ENCODE measurements at regions not wholly inside any gene's neighbourhood (a gene's known extent, or its start where the extent isn't known, plus 50 kb on each side); places are given as distances from the start of the nearest gene placed in this dataset.
A peak's percentile ranks its signal among the peaks of the same experiment; 100 is the strongest.
"Not testable (repeated sequence)": the region's sequence is repeated elsewhere in the genome, so short reads cannot be mapped to it uniquely, and the experiment has no call there.

- DNase-seq (ENCODE audit: low read depth): no peak
Measured at GRCh38 chr11:97871816-97872215, 1148.9 kb upstream of the CNTN5 start.

- no peak for DNase-seq (ENCODE audit: low read depth)
Measured at GRCh38 chr11:97880209-97880608, 1140.5 kb upstream of the CNTN5 start.

- no peak for DNase-seq (ENCODE audit: low read depth)
Measured at GRCh38 chr11:97883086-97883485, 1137.7 kb upstream of the CNTN5 start.

- DNase-seq (ENCODE audit: low read depth): no peak
Measured at GRCh38 chr11:97888641-97889040, 1132.1 kb upstream of the CNTN5 start.

- no peak for DNase-seq (ENCODE audit: low read depth)
Measured at GRCh38 chr11:97890466-97890865, 1130.3 kb upstream of the CNTN5 start.

GRCh38 chr11:97893612-97894011, 1127.1 kb upstream of the CNTN5 start:
- DNase-seq (ENCODE audit: low read depth): no peak

- no peak for DNase-seq (ENCODE audit: low read depth)
Measured at GRCh38 chr11:97894978-97895377, 1125.8 kb upstream of the CNTN5 start.

GRCh38 chr11:97895572-97895971, 1125.2 kb upstream of the CNTN5 start:
- no peak for DNase-seq (ENCODE audit: low read depth)

GRCh38 chr11:97902828-97903227, 1117.9 kb upstream of the CNTN5 start:
- no peak for DNase-seq (ENCODE audit: low read depth)

- peak; percentile 11 for DNase-seq (ENCODE audit: low read depth)
Measured at GRCh38 chr11:97905101-97905500, 1115.6 kb upstream of the CNTN5 start.

GRCh38 chr11:97905671-97906070, 1115.1 kb upstream of the CNTN5 start:
- DNase-seq (ENCODE audit: low read depth): no peak

GRCh38 chr11:97908354-97908753, 1112.4 kb upstream of the CNTN5 start:
- DNase-seq (ENCODE audit: low read depth): no peak

GRCh38 chr11:97909614-97910399, 1110.9 kb upstream of the CNTN5 start:
- DNase-seq (ENCODE audit: low read depth): peak; percentile 61

- DNase-seq (ENCODE audit: low read depth): no peak
Measured at GRCh38 chr11:97912629-97913028, 1108.1 kb upstream of the CNTN5 start.

GRCh38 chr11:97922933-97923332, 1097.8 kb upstream of the CNTN5 start:
- not testable (repeated sequence) for DNase-seq (ENCODE audit: low read depth)

- DNase-seq (ENCODE audit: low read depth): no peak
Measured at GRCh38 chr11:97934572-97935208, 1086.1 kb upstream of the CNTN5 start.

GRCh38 chr11:97937501-97937900, 1083.2 kb upstream of the CNTN5 start:
- peak; percentile 58 for DNase-seq (ENCODE audit: low read depth)

GRCh38 chr11:97938789-97939188, 1082.0 kb upstream of the CNTN5 start:
- no peak for DNase-seq (ENCODE audit: low read depth)

GRCh38 chr11:97943493-97943892, 1077.3 kb upstream of the CNTN5 start:
- DNase-seq (ENCODE audit: low read depth): no peak

- no peak for DNase-seq (ENCODE audit: low read depth)
Measured at GRCh38 chr11:97948793-97949192, 1072.0 kb upstream of the CNTN5 start.

GRCh38 chr11:97955595-97955994, 1065.2 kb upstream of the CNTN5 start:
- DNase-seq (ENCODE audit: low read depth): no peak

- no peak for DNase-seq (ENCODE audit: low read depth)
Measured at GRCh38 chr11:97956904-97957303, 1063.8 kb upstream of the CNTN5 start.

GRCh38 chr11:97961431-97961830, 1059.3 kb upstream of the CNTN5 start:
- no peak for DNase-seq (ENCODE audit: low read depth)

- no peak for DNase-seq (ENCODE audit: low read depth)
Measured at GRCh38 chr11:97962758-97963157, 1058.0 kb upstream of the CNTN5 start.
